Breast epithelium (tissue), 4 donors: ENCODE measurements at regions not wholly inside any gene's neighbourhood (a gene's known extent, or its start where the extent isn't known, plus 50 kb on each side); places are given as distances from the start of the nearest gene placed in this dataset.
"Not testable (repeated sequence)": the region's sequence is repeated elsewhere in the genome, so short reads cannot be mapped to it uniquely, and the experiment has no call there.

Experiments
- DNase-seq, 2 donors: peaks; one replicate each; pipeline ENCODE4 v3.0.0-alpha.2; 2019; ENCODE audit warnings: low spot score in 2 of 2
- H3K27ac ChIP-seq, 2 donors: fragments of 200-600 bp; sonication (generic) in 1 of 2; one replicate each; pipeline ENCODE4 v1.5.1; 2016 to 2019; ENCODE audit warnings: mild to moderate bottlenecking in 1 of 2
- H3K27me3 ChIP-seq, 2 donors: fragments of 200-600 bp; sonication (generic) in 1 of 2; one replicate each; pipeline versions ENCODE4 v1.5.1 to v1.6.0; 2017 to 2019; ENCODE audit warnings: control low read depth in 1 of 2, mild to moderate bottlenecking in 1 of 2
- H3K36me3 ChIP-seq: fragments of 200-600 bp; one replicate; pipeline ENCODE4 v1.5.1; 2019
- H3K4me1 ChIP-seq, 2 donors: fragments of 200-600 bp; sonication (generic); one replicate each; pipeline ENCODE4 v1.5.1; 2016 to 2019; ENCODE audit warnings: control low read depth in 1 of 2
- H3K4me3 ChIP-seq, 3 donors: fragments of 200-600 bp; sonication (generic); 1 replicate in 2 of 3; 2 replicates in 1 of 3; pipeline ENCODE4 v1.5.1; 2016 to 2019; ENCODE audit warnings: mild to moderate bottlenecking in 3 of 3, moderate library complexity in 2 of 3
- H3K9me3 ChIP-seq, 2 donors: fragments of 200-600 bp; sonication (generic) in 1 of 2; one replicate each; pipeline ENCODE4 v1.5.1; 2016 to 2019; ENCODE audit warnings: control low read depth in 1 of 2
- CTCF ChIP-seq, 3 donors: fragments of 450-650 bp; IDR thresholded peaks; one replicate each; pipeline ENCODE4 v1.5.1; 2016 to 2017; ENCODE audit warnings: antibody characterized with exemption in 3 of 3, mild to moderate bottlenecking in 3 of 3, moderate library complexity in 3 of 3
- POLR2A ChIP-seq: fragments of 450-650 bp; IDR thresholded peaks from one replicate; pipeline ENCODE4 v1.6.1; 2016; ENCODE audit warnings: antibody characterized with exemption, mild to moderate bottlenecking, moderate library complexity
- POLR2AphosphoS5 ChIP-seq, 3 donors: sonication (generic); formaldehyde crosslinking; IDR thresholded peaks; one replicate each; pipeline ENCODE4 v1.6.1; 2017; ENCODE audit warnings: antibody characterized with exemption in 3 of 3
- intact Hi-C: fragments of 100-400 bp; cut with DNase I; formaldehyde crosslinking; loops from one replicate; pipeline ENCODE4 v1.15.1; 2023; ENCODE audit warnings: low total_unique reads

GRCh38 chr11:71171576-71171975 lies 80.8 kb downstream of the SHANK2 start:
- Histone ChIP-seq H3K9me3 (peaks cover 0 to 4% of the 10 kb centered on the region in 2 donors), H3K27ac (no peak overlapping the region), H3K4me3 (no peak overlapping the region), H3K27me3 (no peaks in the 10 kb centered on the region), H3K4me1 (no peaks in the 10 kb centered on the region), H3K36me3 (no peaks in the 10 kb centered on the region)
- DNase-seq: no peak
- intact Hi-C loops: no loop called here
- TF ChIP-seq CTCF (IDR thresholded peaks at IDR 0.05): no peak
- no peak for TF ChIP-seq POLR2A
- TF ChIP-seq POLR2AphosphoS5 (IDR thresholded peaks at IDR 0.05): no peak

GRCh38 chr11:71170624-71171423 lies 81.6 kb downstream of the SHANK2 start:
- H3K36me3 ChIP-seq: no peaks in the 10 kb centered on the region
- no peaks in the 10 kb centered on the region for H3K4me1 ChIP-seq
- no peak for TF ChIP-seq POLR2A
- no peak for DNase-seq
- no peaks in the 10 kb centered on the region for H3K9me3 ChIP-seq
- intact Hi-C loops: no loop called here
- H3K27me3 ChIP-seq: no peaks in the 10 kb centered on the region
- no peak overlapping the region for H3K4me3 ChIP-seq
- H3K27ac ChIP-seq: no peak overlapping the region

GRCh38 chr11:71169313-71169712 lies 83.1 kb downstream of the SHANK2 start:
- no peak for TF ChIP-seq POLR2AphosphoS5 (IDR thresholded peaks at IDR 0.05)
- TF ChIP-seq CTCF (IDR thresholded peaks at IDR 0.05): no peak
- TF ChIP-seq POLR2A: no peak
- no peak for DNase-seq

GRCh38 chr11:71167814-71168213 lies 84.6 kb downstream of the SHANK2 start:
- H3K27ac ChIP-seq, H3K4me1 ChIP-seq, H3K36me3 ChIP-seq, H3K9me3 ChIP-seq, H3K27me3 ChIP-seq, DNase-seq, H3K4me3 ChIP-seq, intact Hi-C loops: not testable (repeated sequence)

More at GRCh38 chr11:71169313-71169712, 83.1 kb downstream of the SHANK2 start:
- Histone ChIP-seq H3K27ac (no peak overlapping the region), H3K9me3 (no peaks in the 10 kb centered on the region), H3K4me1 (no peaks in the 10 kb centered on the region), H3K4me3 (no peak overlapping the region), H3K36me3 (no peaks in the 10 kb centered on the region), H3K27me3 (no peaks in the 10 kb centered on the region)
- intact Hi-C loops: no loop called here

- intact Hi-C loops: no loop called here
- H3K9me3 ChIP-seq: no peaks in the 10 kb centered on the region
- no peaks in the 10 kb centered on the region for H3K36me3 ChIP-seq
- H3K27ac ChIP-seq: no peak overlapping the region
- no peaks in the 10 kb centered on the region for H3K27me3 ChIP-seq
- TF ChIP-seq POLR2AphosphoS5 (IDR thresholded peaks at IDR 0.05) (no peak), POLR2A (no peak), CTCF (IDR thresholded peaks at IDR 0.05) (no peak)
- H3K4me3 ChIP-seq: no peak overlapping the region
- H3K4me1 ChIP-seq: no peaks in the 10 kb centered on the region
- DNase-seq: no peak
Measured at GRCh38 chr11:71165771-71166170, 86.6 kb downstream of the SHANK2 start.

- Histone ChIP-seq H3K36me3 (no peaks in the 10 kb centered on the region), H3K27me3 (no peaks in the 10 kb centered on the region), H3K4me3 (no peak overlapping the region), H3K4me1 (no peaks in the 10 kb centered on the region), H3K27ac (no peak overlapping the region), H3K9me3 (no peaks in the 10 kb centered on the region)
- TF ChIP-seq CTCF (IDR thresholded peaks at IDR 0.05) (no peak), POLR2AphosphoS5 (IDR thresholded peaks at IDR 0.05) (no peak), POLR2A (no peak)
- no peak for DNase-seq
- intact Hi-C loops: no loop called here
Measured at GRCh38 chr11:71164621-71165020, 87.8 kb downstream of the SHANK2 start.
